Fibroblast of skin of right quadriceps (primary cell): ENCODE measurements at regions not wholly inside any gene's neighbourhood (a gene's known extent, or its start where the extent isn't known, plus 50 kb on each side); places are given as distances from the start of the nearest gene placed in this dataset.

Experiments
- DNase-seq: peaks from one replicate; pipeline ENCODE4 v3.0.0-alpha.2; 2013

DNA sequence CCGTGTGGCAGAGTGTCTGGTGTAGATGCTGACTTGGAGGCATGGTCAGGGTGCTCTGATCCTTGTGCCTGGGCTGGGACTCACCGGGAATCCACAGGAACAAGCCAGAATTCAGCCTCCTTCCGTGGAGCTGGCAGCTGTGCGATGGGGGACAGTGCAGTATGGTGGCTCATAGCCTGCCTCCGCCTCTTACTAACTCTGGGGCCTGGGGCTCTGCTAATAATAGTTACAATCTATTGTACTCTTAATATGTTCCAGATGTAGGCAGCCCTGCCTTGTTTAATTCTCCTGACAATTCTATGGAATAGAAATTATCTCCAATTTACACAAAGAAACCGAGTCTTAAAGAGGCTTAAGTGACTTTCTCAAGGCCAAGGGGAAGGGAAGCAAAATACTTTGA is 77.6 kb downstream of the PCDH1 start:
- DNase-seq: peak; percentile 21

DNA sequence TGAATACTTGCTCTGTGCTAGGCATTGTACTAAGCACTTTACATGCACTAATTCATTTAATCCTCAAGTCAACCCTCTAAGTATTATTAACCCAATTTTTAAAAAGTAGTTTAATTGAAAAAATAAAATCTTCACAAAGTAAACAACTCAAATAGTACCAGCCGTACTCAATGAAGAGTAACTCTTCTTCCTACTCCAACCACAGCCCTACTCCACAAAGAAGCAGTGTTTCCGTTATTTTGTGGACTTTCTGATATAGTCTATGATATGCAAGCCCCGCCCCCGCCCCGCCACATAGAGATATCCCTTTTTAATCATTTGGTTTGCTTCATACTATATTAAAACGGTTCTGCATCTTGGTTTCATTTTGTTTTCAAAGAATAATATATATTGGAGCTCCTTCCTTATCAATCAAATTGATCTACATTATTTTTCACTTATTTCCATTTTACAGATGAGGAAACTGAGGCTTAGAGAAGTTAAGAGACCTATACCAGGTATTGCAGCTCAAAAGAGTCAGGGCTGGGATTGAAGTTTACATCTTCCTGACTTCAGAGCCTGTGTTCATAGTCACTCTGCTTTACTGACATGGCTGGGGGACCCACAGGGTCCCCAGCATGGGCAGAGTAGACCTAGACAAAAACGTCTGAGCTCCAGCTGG is 78.6 kb downstream of the PCDH1 start:
- no peak for DNase-seq

DNA sequence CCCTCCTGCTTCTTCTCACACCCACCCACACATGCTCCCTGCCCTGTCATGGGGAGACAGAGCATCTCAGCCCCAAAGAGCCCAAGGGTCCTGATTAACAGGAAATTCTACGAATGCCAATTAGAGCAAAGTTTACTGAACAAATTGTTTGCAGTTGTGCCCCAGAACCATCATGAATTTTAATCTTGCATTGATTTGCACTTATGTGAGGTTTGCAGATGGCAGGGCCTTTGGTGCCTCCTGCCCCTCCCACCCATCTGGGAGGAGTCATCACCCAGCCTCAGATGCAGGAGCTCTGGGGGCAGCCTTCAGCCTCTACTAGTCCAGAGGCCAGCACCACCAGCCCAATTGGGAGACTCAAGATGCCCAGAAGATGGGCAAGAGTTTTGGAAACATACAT is 80.8 kb downstream of the PCDH1 start:
- no peak for DNase-seq

DNA sequence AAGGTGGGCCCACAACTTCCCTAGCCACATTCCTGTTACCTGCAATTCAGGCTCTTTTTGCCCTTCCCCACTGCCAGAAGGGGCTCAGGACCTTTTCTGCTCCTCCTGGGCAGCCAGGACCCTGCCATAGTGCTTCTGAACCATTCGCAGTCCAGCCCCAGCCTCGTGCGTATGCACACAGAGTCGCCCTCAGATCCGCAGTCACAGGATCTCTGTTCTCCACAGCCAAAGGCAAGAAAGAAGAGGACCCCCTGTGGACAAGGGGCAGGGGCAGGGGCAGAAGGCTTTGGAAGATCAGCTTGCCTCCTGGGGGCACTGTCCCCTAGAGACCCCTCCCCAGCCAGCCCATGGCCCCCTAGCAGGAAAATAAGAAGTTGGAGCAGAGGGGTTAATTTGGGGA is 82.8 kb downstream of the PCDH1 start:
- no peak for DNase-seq

DNA sequence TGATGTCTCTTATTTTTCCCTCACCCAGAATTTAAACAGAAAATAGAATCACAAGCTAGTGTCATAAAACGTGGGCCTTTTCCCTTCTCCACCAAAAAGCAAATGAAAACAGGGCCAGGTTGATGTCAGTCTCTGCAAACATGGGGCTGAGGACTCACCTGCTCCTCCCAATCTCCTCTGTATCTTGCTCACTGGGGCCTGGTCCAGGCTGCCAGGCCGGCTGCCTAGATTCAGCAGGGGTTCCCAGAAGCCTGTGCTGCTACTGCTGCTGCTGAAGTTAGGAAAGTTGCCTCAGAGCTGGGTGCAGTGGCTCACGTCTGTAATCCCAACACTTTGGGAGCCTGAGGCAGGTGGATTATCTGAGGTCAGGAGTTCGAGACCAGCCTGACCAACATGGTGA is 84.3 kb downstream of the PCDH1 start:
- no peak for DNase-seq

DNA sequence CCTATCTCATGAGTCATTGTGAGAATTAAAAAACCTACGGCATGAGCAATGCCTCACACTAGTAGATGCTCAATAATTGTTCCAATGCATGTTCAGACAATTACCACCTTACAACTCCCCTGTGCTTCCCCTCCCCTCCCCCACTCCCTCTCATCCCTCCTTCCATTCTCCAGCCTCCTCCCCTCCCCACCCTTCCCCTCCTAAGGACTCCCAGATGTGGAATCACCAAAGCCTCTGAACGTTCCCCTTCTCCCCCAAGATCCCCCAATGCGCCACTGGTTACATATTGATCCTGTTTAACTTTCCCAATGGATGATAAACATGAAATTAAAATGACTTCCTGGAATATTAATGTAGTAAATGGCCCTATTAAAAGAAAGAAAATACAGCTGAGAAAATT is 84.8 kb downstream of the PCDH1 start:
- DNase-seq: no peak

DNA sequence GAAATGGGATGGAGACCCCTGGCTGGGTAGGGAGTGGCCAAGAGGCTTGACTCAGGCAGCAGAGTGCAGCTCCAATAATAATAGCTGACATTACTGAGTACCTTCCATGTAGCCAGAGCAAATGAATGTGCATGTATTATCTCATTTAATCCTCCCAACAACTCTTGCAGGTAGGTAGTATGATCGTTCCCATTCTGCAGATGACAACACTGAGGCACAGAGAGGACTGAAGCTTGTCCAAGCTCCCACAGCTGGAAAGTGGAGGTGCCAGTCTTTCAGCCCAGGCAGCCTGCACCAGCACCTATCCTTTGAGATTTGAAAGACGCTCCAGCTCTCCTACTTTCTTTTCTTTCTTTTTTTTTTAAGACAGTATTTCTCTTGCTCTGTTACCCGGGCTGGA is 87.6 kb downstream of the PCDH1 start:
- DNase-seq: no peak

DNA sequence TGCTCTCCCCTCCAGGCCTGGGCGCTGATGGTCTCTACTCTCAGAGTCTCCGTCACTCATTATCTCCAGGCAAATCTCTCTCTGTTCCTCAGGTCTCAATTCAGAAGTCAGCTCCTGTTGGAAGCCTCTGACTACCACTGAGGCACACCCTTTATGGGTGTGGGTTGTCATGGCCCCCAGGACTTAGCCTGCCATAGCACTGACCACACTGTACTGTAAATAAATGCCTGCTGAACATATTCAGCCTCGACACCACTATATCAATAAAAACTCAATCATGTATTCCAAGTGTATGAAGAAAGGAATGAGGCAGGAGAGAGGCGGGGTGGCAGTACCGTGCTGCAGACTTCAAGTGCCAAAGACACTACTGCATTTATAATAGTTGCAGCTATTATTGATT is 88.9 kb downstream of the PCDH1 start:
- no peak for DNase-seq

DNA sequence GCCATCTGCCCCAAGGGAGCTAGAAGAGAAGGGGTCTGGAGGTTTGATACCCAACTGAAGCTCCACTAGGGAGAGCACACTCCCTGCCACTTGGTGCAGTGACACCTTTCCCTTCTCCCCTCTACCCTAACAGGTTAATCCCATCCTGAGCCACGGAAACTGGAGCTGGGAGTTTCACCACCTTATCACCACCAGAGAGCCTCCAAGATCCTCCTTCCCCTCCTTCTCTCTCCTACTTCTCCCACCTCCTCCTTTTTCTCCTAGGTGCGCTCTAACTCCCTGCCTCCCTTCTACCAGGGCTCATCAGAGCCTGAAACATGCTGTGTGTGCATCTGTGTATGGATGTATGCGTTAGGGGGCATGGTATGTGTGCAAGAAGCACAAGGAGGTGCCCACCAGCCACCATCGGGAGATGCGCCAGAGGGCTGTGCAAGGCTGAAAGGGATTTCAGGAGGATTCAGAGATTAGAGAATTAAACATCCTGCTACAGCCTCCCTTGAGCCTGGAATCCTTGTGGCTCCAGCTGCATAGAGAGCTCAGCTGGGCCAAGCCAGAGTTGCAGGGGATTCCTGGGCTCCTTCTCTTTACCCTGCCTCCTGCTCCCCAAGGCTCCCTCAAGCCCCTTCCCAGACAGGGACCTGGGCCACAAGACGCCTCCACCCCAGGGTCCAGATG is 89.8 kb downstream of the PCDH1 start:
- no peak for DNase-seq

DNA sequence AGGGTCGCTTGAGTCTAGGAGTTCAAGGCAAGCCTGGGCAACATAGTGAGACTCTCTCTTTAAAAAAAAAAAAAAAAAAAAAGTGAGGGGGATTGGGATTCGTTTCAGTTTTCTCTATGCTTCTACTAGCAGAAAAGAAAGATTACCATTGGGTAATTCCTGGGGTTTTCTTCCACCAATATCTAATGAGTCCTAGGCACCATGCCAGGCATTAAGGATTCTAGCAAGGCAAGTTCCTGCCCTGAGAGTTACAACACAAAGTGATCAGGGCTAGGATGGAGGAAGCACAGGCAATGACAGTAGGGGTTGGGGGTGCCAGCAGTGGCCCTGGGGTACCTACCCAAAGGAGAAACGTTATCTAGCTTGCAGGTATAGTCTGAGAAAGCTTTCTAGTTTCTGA is 90.8 kb downstream of the PCDH1 start:
- DNase-seq: no peak

DNA sequence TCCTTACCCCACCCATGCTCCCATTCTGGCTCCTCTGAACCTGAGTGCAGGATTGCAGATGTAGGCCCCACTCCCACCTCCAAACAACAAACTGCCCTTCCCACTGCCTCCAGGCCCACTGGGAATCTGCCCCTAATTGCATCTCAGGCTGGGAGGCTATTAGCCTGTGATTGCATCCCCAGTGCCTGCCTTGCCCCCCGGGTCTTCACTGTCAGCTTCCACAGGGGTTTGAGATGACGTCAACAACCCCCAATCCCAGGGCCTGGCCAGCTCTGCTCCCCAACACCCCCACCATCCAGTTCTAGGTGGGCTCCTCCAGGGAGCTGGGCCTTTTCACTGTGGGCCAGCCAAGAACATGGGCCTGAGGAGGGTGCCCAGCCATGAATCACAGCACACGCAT is 91.5 kb downstream of the PCDH1 start:
- DNase-seq: no peak

DNA sequence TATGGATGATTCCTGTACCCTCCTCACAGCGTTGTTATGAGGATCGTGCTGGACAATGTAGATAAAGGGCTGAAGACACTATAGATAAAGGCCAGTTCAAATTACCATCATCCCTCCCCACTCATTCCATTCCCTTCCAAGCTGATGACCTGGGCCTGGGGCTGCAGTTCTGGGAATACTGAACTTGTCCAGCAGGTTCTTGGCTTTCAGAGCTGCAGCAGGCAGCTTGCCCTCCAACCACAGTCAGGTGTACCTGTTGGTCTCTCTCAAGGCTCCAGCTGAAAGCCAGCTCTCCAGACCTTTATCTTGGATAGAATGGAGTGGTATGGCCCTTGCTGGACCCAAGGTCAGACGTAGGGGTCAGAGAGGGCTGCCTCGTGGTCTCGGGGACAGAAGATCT is 92.5 kb downstream of the PCDH1 start:
- no peak for DNase-seq

DNA sequence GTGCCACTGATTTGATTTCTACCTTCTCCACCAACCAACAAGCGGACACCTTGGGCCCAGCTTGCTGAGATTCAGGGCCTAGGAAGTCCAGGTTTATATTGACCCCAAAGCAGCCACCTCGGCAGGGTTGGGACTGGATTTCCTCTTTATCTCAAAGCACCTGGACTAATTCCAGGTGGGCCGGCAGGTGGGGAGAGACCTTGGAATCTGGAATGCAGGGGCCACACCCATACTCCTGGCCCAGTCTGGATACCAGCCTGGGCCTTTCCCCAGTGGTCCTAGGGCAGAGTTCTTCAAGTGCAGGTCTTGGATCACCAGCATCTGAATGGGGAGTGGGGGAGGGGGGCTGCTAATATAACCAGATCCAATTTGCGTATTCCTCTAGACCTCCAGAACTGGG is 93.1 kb downstream of the PCDH1 start:
- DNase-seq: no peak

DNA sequence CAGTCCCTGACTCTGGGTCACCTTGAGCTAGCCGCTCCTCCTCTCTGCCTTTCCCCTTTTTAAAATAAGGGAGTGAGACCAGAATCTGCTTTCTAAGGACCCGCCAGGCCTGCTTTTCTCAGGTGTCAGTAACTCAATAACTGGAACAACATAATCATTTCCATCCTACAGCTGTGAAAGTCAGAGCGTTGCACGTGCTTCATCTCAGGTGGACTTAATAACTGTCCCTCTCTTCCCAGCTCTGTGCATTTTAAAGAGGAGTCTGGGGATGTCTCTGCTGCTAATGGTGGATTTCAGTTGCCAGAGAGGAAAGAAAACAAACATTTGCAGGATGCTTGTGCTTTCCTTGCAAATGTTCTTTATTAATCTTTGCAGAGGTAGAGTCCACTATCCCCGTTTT is 93.7 kb downstream of the PCDH1 start:
- no peak for DNase-seq

DNA sequence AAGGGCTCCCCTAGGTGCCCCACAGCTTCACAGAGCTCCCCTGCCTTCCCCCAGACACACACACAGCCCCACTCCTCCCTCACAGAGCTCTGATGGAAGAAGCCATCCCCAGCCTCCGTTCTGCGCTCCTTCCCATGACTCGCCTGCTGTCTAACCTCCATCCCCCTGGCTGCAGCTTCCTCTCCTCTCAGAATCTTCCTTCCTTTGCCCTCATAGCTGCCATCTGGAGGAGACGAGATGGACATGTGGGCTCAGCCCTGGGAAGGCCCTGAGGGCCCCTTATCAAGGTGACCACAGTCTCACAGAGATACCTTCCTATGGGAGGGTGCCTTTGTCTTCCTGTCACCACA is 94.3 kb downstream of the PCDH1 start:
- no peak for DNase-seq

DNA sequence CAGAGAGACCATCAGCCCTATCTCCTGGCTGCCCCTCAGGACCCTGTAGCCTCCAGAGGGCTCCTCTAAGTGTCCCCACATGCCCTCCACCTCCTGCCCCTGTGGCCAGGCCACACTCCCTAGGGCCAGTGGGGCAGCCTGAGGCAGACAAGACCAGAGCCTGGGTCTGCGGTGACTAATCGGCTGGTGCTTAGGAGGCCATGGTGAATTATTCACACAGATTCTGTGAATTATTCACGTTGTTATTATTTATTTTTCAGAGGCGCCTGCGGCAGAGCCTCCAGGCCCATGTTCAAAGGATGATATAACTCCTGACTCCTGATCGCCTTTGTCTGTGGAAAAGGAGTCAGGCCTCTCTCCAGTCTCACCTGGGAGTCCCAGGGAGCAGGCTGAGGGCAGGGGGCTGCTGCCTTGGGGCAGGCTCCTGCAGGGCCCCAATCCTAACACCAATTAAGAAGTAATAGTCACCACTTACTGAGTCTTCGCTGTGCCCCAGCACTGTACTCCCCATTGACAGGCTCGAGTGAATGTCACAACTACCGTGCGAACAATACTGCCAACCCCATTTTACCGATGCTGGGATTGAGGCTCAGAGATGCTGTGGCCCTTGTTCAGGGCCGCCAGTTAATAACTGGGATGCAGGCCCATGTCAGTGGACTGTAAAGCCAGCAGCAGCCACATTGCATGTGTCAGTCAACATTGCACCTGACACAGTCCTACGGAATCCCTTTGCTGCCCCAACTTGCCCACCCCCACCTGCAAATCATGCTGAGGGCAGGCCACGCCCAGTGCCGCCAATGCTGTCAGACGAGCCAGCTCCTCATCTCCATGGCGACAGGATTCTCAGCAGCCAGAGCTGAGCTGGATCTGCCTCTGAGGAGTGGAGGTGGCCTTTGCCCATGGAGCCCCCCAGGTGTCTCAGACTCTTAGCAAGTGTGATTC is 94.9 kb downstream of the PCDH1 start:
- no peak for DNase-seq

DNA sequence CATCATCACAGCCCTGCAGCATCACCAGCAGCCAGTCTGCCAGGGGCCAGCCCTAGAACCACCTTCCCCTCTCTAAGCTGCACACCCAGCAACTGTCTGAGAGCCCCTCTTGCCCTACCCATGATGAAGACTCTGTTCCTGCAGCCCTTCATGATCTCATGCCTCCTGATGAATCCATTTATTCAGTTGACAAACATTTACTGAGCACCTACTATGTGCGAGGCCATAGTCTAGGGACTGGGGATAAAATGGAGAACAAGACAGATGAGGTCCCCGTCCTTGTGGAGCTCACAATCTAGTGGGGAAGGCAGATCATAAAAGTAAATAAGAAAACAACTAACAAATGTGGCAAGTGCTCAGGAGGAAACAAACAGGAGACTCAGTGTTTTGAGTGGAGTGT is 96.3 kb downstream of the PCDH1 start:
- DNase-seq: no peak

DNA sequence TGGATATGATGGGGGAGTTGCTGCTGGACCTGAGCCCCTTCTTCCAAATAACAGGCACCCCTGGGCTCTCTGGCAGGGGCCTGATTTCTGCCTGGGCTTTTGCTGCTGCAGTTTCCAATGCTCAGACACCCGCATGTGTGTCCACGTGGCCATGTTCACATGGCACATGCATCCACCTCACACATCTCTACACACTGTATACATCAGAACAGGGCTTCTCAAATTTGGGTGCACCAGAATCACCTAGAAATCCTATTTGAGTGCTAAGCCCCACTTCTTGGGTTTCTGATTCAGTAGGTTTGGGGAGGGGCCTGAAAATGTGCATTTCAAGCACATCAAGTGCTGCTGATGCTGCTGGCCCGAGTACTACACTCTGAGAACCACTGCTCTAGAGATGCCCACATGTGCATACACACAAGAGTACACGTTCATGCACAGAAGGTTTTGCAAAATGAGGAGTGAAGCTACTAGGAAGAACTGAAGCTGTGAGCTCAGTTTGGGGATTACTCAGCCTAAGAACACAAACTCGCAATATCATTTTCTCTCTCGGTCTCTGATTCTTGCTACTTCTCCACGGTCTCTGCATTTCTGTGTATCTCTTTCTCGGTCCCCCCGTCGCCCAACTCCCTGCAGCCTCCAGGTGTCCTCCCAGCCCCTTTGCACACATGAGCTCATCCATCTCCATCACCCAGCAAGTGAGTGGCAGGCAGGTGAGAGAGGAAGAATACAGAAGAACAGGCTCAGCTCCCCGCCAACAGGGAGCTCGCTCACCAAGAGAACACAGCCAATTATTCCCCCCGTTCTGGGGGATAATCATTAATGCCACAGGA is 97.0 kb downstream of the PCDH1 start:
- no peak for DNase-seq

DNA sequence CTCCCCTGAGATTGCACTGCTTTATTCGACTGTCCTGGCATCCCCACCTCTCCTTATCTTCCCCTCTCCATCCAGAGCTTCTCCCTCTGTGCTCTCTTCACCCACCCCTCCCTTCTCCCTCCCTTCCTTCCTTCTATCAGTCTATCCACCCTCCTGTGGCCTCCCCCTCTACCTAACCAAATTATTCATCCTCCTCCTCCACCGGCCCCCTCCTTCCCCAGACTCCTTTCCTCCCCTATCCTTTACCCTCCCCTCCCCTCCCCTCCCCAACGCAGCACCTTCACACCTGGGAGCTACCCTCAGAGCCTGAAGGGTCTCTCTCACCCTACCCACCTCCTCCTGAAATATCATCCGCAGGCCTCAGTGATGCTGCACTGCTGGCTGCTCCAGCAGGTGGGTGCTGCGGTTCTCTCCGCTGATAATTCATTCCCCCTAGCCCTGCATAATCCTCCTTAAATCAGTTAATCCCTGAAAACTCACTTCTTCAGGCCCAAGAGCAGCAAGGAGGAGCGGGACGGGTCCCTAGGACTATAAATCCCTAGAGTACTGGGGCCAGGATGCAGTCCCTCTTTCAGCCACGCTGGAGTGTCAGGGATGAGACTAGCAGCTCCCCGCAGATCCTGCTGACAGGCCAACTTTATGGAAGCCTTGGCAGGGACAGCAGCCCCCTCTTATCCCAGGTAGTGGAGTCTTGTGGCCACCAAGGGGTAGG is 97.8 kb downstream of the PCDH1 start:
- no peak for DNase-seq

DNA sequence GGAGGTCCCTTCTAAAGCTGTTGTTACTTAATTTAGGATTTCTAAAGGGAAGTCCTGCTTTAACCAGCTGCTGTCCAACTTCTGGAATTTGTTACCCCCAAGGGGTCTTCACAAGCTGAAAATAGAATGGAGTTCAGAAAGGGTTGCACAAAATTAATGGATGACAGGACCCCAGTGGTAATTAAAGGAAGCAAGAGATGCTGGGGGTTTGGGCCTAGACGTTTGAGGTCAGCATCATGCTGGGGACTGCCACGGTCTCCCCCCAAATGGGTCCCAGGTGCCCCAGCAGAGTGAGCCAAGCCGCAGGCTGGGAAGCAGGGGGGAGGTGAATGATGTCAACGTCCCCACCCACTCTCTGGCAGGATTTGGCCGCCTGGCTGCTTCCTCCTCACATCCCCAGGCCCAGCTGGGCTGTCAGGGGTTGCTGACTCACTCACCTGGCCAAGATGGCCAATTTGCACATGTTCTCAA is 97.5 kb upstream of the ARAP3 start:
- DNase-seq: peak; percentile 57

DNA sequence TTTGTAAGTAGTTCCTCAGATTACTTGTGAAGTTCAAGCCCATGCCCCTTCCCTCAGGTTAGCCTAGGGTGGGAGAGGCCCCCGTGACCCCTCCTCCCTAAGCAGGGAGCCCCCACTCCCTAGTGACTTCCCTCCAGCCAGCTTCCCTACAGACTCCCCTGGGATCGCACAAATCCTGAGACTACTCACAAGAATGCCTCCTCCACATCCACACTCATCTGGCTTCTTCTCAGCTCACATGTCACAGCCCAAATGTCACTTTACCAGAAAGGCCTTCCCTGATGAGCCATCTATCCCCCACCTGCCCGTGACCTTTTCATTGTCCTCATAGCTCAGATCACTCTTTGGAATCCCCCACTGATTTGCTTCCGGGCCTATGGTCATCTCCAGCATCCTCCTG is 96.7 kb upstream of the ARAP3 start:
- DNase-seq: no peak

DNA sequence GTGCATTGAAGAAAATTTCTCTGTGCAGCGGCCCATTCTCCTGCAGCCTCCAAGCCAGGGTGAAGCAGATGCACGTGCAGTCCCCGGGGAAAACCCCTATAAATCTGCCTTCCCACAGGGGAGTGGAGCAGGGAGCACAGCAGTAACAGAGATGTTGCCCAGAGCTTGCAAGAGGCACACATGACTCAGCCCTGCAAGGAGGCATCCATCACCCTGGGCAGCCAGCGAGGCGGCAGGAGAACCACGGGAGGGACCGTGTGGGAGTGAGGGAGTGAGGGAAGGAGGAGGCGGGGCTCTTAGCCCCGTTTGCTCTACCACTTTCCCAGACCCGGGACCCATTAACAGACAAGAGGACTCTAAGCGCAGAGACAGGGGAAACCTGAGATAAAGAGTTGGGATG is 96.2 kb upstream of the ARAP3 start:
- DNase-seq: peak; percentile 73
